ENCODE measurements at regions not wholly inside any gene's neighbourhood (a gene's known extent, or its start where the extent isn't known, plus 50 kb on each side); places are given as distances from the start of the nearest gene placed in this dataset.
"Not testable (repeated sequence)": the region's sequence is repeated elsewhere in the genome, so short reads cannot be mapped to it uniquely, and the experiment has no call there.

DNA sequence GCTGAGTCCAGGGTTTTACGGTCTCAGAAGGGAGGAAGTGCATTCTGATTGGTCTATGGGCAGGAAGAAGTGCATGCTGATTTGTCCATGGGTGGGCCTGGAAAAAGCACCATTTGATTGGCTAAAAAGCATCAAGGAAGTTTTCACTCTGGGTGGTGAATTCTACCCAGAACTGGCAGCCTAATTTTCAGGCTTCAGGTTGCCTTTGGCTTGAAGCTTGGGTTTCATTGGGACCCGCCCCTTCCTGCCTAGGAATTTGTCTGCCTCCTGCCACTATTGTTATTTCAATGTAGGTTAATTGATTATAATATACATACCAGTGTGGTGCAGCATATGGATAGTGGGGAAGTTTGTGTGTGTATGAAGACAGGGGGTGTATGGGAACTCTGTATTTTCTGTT is 1355.9 kb downstream of the SI start:
- intact Hi-C loops (cut with micrococcal nuclease), result no loop called here
- Mint-ChIP-seq H3K27ac (no peak overlapping the region), H3K27me3 (no peaks in the 10 kb centered on the region), H3K4me3 (no peak overlapping the region), H3K36me3 (no peaks in the 10 kb centered on the region), H3K9me3 (peaks cover 0 to 23% (median 4%) of the 10 kb centered on the region in 11 donors), H3K4me1 (peaks cover 0 to 5% (median 0%) of the 10 kb centered on the region in 7 donors)
- CTCF ChIA-PET, result no interaction called here
- no peaks in the 10 kb centered on the region for H3K9me3 ChIP-seq (ENCODE audit: control insufficient read depth in 2 of 3, low read length in 3 of 3)
- H3K27me3 ChIP-seq (ENCODE audit: control insufficient read depth in 2 of 2, insufficient read depth in 2 of 2, low read length in 2 of 2), result no peaks in the 10 kb centered on the region
- H3K27ac ChIP-seq (ENCODE audit: low read depth, low read length), result no peak overlapping the region
- no peaks in the 10 kb centered on the region for H3K4me1 ChIP-seq (ENCODE audit: control insufficient read depth in 2 of 2, insufficient read depth in 2 of 2, low read length in 2 of 2)
- POLR2A ChIA-PET, result no interaction called here
- no peaks in the 10 kb centered on the region for H3K36me3 ChIP-seq (ENCODE audit: control insufficient read depth in 2 of 3, insufficient read depth in 3 of 3, low read length in 3 of 3)
- H3K4me3 ChIP-seq (ENCODE audit: low read length), result no peak overlapping the region
- no peak for ATAC-seq
- no peak for DNase-seq

DNA sequence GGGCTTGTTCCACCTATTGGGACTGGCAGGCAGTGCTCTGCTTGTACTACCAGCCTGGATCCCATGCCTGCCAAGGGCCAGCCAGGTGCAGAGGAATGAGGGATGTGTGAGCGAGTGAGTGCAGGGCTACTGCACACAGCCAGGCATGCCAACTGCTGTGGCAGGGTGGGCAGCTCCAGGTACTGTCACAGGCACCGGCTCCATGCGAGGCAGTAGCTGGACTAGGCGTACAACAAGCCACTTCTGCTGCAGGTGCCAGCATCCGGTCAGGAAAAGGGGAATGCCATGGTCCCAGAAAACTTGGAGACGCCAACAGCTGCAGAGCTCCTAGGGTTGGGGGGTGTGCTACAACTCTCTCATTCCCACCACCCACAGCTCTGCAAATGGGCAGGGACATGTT is 1356.7 kb downstream of the SI start:
- Mint-ChIP-seq H3K27me3 (no peaks in the 10 kb centered on the region), H3K4me3 (no peak overlapping the region)

GRCh38 chr3:163717377-163717776 is 1360.9 kb downstream of the SI start:
- H3K27ac Mint-ChIP-seq, result no peak overlapping the region
- Histone ChIP-seq H3K36me3 (ENCODE audit: control insufficient read depth in 2 of 3, insufficient read depth in 3 of 3, low read length in 3 of 3) (no peaks in the 10 kb centered on the region), H3K9me3 (ENCODE audit: control insufficient read depth in 2 of 3, low read length in 3 of 3) (no peaks in the 10 kb centered on the region), H3K4me3 (ENCODE audit: low read length) (no peak overlapping the region), H3K27ac (ENCODE audit: low read depth, low read length) (no peak overlapping the region), H3K27me3 (ENCODE audit: control insufficient read depth in 2 of 2, insufficient read depth in 2 of 2, low read length in 2 of 2) (no peaks in the 10 kb centered on the region), H3K4me1 (ENCODE audit: control insufficient read depth in 2 of 2, insufficient read depth in 2 of 2, low read length in 2 of 2) (no peaks in the 10 kb centered on the region)
- DNase-seq (no peak), ATAC-seq (no peak)
- H3K36me3 Mint-ChIP-seq, result no peaks in the 10 kb centered on the region
- peaks cover 0 to 33% (median 5%) of the 10 kb centered on the region in 11 donors for H3K9me3 Mint-ChIP-seq
- ChIA-PET POLR2A (no interaction called here), CTCF (no interaction called here)
- H3K27me3 Mint-ChIP-seq, result no peaks in the 10 kb centered on the region
- H3K4me1 Mint-ChIP-seq, result no peaks in the 10 kb centered on the region
- intact Hi-C loops (cut with micrococcal nuclease), result no loop called here
- H3K4me3 Mint-ChIP-seq, result no peak overlapping the region

More for the DNA sequence above, 1356.7 kb downstream of the SI start:
- CTCF ChIA-PET, result no interaction called here
- no peaks in the 10 kb centered on the region for H3K36me3 ChIP-seq (ENCODE audit: control insufficient read depth in 2 of 3, insufficient read depth in 3 of 3, low read length in 3 of 3)
- POLR2A ChIA-PET, result no interaction called here
- H3K27me3 ChIP-seq (ENCODE audit: control insufficient read depth in 2 of 2, insufficient read depth in 2 of 2, low read length in 2 of 2), result no peaks in the 10 kb centered on the region
- no peak overlapping the region for H3K27ac ChIP-seq (ENCODE audit: low read depth, low read length)
- Mint-ChIP-seq H3K36me3 (no peaks in the 10 kb centered on the region), H3K9me3 (peaks cover 0 to 30% (median 4%) of the 10 kb centered on the region in 11 donors), H3K4me1 (peaks cover 0 to 5% (median 0%) of the 10 kb centered on the region in 7 donors), H3K27ac (no peak overlapping the region)
- H3K9me3 ChIP-seq (ENCODE audit: control insufficient read depth in 2 of 3, low read length in 3 of 3), result no peaks in the 10 kb centered on the region
- no peaks in the 10 kb centered on the region for H3K4me1 ChIP-seq (ENCODE audit: control insufficient read depth in 2 of 2, insufficient read depth in 2 of 2, low read length in 2 of 2)
- no peak for ATAC-seq
- no peak for DNase-seq
- intact Hi-C loops (cut with micrococcal nuclease), result no loop called here
- no peak overlapping the region for H3K4me3 ChIP-seq (ENCODE audit: low read length)

DNA sequence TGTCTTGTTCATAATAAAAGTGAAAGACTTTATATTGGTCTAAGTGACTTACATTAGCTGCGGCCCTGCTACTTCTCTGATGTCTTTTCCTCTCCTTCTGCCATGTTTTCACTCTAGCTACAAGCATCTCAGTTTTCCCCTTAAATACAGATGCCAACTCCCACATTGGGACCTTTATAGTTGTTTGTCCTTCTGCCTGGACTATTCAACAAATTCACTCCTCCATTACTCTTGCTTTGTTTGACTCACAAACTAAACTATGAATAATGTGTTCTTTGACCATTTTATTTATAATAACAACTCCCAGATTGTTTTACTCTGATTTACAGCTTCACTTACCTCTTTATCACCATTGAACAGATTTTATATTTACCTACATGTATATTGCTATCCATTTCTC is 1369.9 kb downstream of the SI start:
- Histone ChIP-seq H3K27ac (ENCODE audit: low read depth, low read length) (no peak overlapping the region), H3K4me1 (ENCODE audit: control insufficient read depth in 2 of 2, insufficient read depth in 2 of 2, low read length in 2 of 2) (no peaks in the 10 kb centered on the region), H3K4me3 (ENCODE audit: low read length) (no peak overlapping the region), H3K9me3 (ENCODE audit: control insufficient read depth in 2 of 3, low read length in 3 of 3) (no peaks in the 10 kb centered on the region), H3K36me3 (ENCODE audit: control insufficient read depth in 2 of 3, insufficient read depth in 3 of 3, low read length in 3 of 3) (no peaks in the 10 kb centered on the region), H3K27me3 (ENCODE audit: control insufficient read depth in 2 of 2, insufficient read depth in 2 of 2, low read length in 2 of 2) (no peaks in the 10 kb centered on the region)
- no peaks in the 10 kb centered on the region for H3K36me3 Mint-ChIP-seq
- no peaks in the 10 kb centered on the region for H3K4me1 Mint-ChIP-seq
- no peaks in the 10 kb centered on the region for H3K27me3 Mint-ChIP-seq
- intact Hi-C loops (cut with micrococcal nuclease), result no loop called here
- CTCF ChIA-PET, result no interaction called here
- no peak overlapping the region for H3K27ac Mint-ChIP-seq
- POLR2A ChIA-PET, result no interaction called here
- DNase-seq, result no peak
- no peak overlapping the region for H3K4me3 Mint-ChIP-seq
- no peak for ATAC-seq
- peaks cover 0 to 28% (median 4%) of the 10 kb centered on the region in 11 donors for H3K9me3 Mint-ChIP-seq

DNA sequence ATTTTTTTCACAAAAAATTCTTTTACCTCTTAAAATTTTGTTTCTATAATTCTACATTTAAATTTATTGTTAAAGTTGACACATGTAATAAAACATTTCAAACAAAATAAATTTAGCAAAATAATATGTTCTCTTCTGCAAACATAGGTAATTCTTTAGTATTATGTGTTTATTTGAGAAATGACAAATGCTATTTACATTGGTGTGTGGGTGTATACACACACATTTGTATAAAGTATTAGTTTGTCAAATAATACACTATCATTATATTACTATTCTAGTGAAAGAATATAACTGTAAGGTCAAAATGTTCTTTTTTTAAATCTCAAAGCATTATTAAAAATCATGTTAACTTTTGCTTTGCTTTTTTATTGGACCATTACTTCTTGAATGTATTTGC is 1370.6 kb downstream of the SI start:
- Mint-ChIP-seq H3K36me3 (no peaks in the 10 kb centered on the region), H3K4me1 (no peaks in the 10 kb centered on the region), H3K27ac (no peak overlapping the region), H3K27me3 (no peaks in the 10 kb centered on the region), H3K9me3 (peaks cover 0 to 26% (median 4%) of the 10 kb centered on the region in 11 donors), H3K4me3 (no peak overlapping the region)
- intact Hi-C loops (cut with micrococcal nuclease), result no loop called here
- ATAC-seq (no peak), DNase-seq (no peak)
- Histone ChIP-seq H3K4me3 (ENCODE audit: low read length) (no peak overlapping the region), H3K27ac (ENCODE audit: low read depth, low read length) (no peak overlapping the region), H3K27me3 (ENCODE audit: control insufficient read depth in 2 of 2, insufficient read depth in 2 of 2, low read length in 2 of 2) (no peaks in the 10 kb centered on the region), H3K4me1 (ENCODE audit: control insufficient read depth in 2 of 2, insufficient read depth in 2 of 2, low read length in 2 of 2) (no peaks in the 10 kb centered on the region), H3K36me3 (ENCODE audit: control insufficient read depth in 2 of 3, insufficient read depth in 3 of 3, low read length in 3 of 3) (no peaks in the 10 kb centered on the region), H3K9me3 (ENCODE audit: control insufficient read depth in 2 of 3, low read length in 3 of 3) (no peaks in the 10 kb centered on the region)
- ChIA-PET POLR2A (no interaction called here), CTCF (no interaction called here)

DNA sequence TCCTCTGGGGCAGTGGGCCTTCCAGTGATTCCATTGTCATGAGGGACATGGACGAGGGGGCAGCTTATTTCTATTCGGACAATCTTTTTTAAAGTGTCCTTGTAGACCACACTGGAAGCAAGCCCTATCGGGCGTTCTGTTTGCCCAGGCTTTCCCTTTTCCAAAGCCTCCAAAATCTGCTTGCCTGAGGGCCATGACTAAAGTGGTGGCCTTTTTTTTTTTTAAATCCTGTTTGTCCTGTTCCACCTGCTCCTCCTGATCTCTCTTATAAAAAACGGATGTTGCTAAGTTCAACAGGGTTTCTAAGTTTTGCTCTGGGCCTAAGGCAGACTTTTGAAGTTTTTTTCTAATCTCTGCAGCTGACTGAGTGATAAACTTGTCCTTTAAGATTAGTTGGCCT is 1380.1 kb downstream of the SI start:
- POLR2A ChIA-PET; H3K4me3 ChIP-seq (ENCODE audit: low read length); ATAC-seq; H3K27me3 ChIP-seq (ENCODE audit: control insufficient read depth in 2 of 2, insufficient read depth in 2 of 2, low read length in 2 of 2); H3K4me3 Mint-ChIP-seq; H3K27ac Mint-ChIP-seq; H3K4me1 Mint-ChIP-seq; CTCF ChIA-PET; H3K27ac ChIP-seq (ENCODE audit: low read depth, low read length); H3K36me3 Mint-ChIP-seq; intact Hi-C loops (cut with micrococcal nuclease); H3K36me3 ChIP-seq (ENCODE audit: control insufficient read depth in 2 of 3, insufficient read depth in 3 of 3, low read length in 3 of 3); H3K4me1 ChIP-seq (ENCODE audit: control insufficient read depth in 2 of 2, insufficient read depth in 2 of 2, low read length in 2 of 2); H3K9me3 ChIP-seq (ENCODE audit: control insufficient read depth in 2 of 3, low read length in 3 of 3); DNase-seq; H3K27me3 Mint-ChIP-seq: not testable (repeated sequence)
- peaks cover 4 to 35% (median 16%) of the 10 kb centered on the region in 11 donors for H3K9me3 Mint-ChIP-seq

DNA sequence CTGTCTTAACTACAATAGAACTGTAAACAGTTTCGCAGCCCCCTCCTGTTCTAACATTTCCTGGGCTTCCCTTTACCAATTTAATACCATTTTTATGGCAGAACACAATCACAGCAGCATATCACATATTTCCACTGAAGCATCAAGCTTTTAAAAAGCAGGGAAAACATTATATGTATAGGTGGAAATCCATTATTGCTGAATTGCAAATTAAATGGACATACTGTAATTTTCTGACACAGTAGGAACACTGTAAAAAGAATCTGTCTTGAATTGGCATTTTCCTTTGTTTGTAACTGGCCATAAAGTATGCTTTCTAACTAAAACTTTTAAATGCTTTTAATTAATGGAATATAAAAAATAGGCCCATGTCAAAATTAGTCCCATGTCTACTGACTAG is 1385.8 kb downstream of the SI start:
- no peak overlapping the region for H3K4me3 Mint-ChIP-seq
- intact Hi-C loops (cut with micrococcal nuclease), result no loop called here
- H3K4me1 ChIP-seq (ENCODE audit: control insufficient read depth in 2 of 2, insufficient read depth in 2 of 2, low read length in 2 of 2), result no peaks in the 10 kb centered on the region
- H3K36me3 ChIP-seq (ENCODE audit: control insufficient read depth in 2 of 3, insufficient read depth in 3 of 3, low read length in 3 of 3), result no peaks in the 10 kb centered on the region
- no peaks in the 10 kb centered on the region for H3K4me1 Mint-ChIP-seq
- no peak overlapping the region for H3K4me3 ChIP-seq (ENCODE audit: low read length)
- H3K9me3 Mint-ChIP-seq, result peaks cover 0 to 28% (median 13%) of the 10 kb centered on the region in 11 donors
- ATAC-seq (no peak), DNase-seq (no peak)
- CTCF ChIA-PET, result no interaction called here
- H3K27me3 Mint-ChIP-seq, result no peaks in the 10 kb centered on the region
- no peaks in the 10 kb centered on the region for H3K27me3 ChIP-seq (ENCODE audit: control insufficient read depth in 2 of 2, insufficient read depth in 2 of 2, low read length in 2 of 2)
- no peak overlapping the region for H3K27ac Mint-ChIP-seq
- no peaks in the 10 kb centered on the region for H3K9me3 ChIP-seq (ENCODE audit: control insufficient read depth in 2 of 3, low read length in 3 of 3)
- H3K27ac ChIP-seq (ENCODE audit: low read depth, low read length), result no peak overlapping the region
- H3K36me3 Mint-ChIP-seq, result no peaks in the 10 kb centered on the region
- POLR2A ChIA-PET, result no interaction called here

All from naive thymus-derived CD4-positive, alpha-beta T cell (primary cell).